Amygdala (tissue), 56 donors: ENCODE measurements at regions not wholly inside any gene's neighbourhood (a gene's known extent, or its start where the extent isn't known, plus 50 kb on each side); places are given as distances from the start of the nearest gene placed in this dataset.
A peak's percentile ranks its signal among the peaks of the same experiment; 100 is the strongest.
"Not testable (repeated sequence)": the region's sequence is repeated elsewhere in the genome, so short reads cannot be mapped to it uniquely, and the experiment has no call there.

Source experiments
- DNase-seq, 56 donors: peaks; one replicate each; lab custom pipeline; 2025; lab: John Stamatoyannopoulos, UW

DNA sequence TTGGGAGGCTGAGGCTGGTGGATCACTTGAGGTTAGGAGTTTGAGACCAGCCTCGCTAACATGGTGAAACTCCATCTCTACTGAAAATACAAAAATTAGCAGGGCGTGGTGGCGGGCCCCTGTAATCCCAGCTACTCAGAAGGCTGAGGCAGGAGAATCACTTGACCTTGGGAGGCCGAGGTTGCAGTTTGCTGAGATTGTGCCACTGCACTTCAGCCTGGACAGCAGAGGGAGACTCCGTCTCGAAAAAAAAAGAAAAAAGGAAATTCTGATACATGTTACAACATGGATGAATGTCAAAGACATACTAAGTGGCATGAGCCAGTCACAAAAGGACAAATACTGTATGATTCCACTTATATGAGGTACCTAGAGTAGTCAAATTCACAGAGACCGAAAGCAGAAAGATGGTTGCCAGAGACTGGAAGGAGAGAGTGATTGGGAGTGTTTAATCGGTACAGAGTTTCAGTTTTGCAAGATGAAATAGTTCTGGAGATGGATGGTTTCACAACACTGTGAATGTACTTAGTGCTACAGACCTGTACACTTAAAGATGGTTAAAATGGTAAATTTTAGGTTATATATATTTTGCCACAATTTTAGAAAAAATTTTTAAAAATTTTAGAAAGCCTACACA lies 92.3 kb downstream of the BLID start:
- no peak for DNase-seq

DNA sequence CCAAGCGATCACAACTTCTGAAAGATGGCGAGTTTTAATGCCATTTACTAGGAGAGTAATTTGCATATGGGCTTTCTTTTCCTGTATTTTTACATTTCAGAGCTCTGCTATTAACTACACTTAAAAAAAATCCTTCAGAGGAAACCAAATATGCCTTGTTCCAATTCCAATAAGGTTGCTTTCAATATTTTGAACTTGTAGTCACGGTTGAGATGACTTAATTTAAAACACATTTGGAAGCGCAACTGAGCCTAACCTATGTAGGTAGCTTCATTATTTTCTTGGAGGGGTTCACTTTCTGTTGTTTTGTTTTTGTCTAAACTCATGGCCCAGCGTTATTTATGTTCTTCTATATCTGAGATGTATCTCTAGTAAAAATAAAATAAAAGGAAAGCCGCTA lies 93.4 kb downstream of the BLID start:
- no peak for DNase-seq

DNA sequence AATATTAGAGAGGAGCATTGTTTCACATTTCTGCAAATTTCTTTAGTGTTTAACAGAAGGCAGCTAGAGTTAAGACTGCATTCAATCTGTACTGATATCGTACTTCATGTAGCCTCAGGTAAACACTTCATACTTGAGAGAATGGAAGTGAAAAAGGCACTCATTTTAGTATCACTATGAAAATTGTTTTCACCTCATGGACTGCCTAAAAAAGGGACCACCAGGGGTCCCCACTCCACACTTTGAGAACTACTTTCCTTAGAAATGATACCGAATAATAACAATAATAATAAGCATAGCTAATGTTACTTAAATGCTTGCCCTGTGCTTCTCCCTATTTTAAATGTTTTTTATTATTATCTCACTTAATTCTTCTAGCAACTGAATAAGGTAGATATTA lies 95.1 kb downstream of the BLID start:
- DNase-seq, result peak in 1 of 56 donors; percentile 27

DNA sequence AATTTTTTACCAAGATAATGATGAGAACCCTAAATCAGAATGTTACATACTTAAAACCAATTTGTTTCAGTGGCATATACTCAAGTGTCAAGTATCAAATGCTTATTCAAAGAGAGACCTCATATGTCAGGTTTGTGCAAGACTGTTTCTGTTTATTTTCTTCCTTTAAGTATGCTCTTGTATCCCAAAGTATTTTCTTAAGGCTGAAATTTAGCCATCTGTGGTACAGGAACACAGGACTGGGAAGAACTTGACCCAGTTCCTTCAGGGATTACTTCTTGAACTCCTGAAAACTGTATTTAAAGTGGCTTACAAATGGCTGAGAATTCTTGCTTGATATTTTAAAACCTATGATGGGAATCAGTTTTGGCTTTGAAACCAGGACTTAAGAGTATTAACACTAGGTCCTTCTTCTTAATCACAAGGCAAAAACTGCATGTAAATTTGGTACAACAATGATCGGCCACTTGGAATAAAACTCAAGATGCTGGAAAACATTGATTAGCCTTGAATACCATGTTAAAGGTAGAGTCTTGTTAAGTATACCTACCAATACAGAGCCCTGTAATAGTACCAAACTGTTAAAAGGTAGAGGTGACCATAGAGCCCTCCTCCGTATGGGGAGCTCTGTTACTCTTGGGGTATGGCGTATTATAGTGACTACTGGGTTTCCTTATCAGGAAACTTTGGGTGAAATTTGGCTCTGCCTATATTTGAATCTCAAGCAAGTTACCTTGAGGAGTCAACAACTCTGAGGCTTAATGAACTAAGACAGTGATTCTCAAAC lies 95.9 kb downstream of the BLID start:
- no peak for DNase-seq

DNA sequence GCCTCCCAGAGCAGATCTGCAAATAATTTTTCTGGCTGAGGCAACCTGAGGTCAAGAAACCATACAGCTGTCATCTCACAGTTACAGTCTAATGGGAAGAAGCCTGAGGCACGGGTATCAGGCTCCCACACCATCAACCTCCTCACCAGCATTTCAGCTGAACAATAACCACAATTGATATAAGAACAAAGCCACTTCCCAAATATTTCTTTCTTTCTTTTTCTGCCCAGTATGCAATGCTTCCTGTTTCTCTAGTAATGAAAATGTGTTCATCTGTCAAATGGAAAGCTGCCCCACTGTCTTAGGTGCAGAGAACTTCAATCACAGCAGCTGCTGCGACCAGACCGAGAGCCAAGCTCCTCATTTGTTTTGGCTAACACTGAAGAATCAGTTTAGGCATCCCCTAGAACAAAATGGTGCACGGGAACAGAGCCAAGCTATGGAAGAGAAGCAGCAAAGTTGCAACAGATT lies 108.4 kb downstream of the BLID start:
- DNase-seq, result peak in 13 of 56 donors; percentile 5 to 45 (median 14)

DNA sequence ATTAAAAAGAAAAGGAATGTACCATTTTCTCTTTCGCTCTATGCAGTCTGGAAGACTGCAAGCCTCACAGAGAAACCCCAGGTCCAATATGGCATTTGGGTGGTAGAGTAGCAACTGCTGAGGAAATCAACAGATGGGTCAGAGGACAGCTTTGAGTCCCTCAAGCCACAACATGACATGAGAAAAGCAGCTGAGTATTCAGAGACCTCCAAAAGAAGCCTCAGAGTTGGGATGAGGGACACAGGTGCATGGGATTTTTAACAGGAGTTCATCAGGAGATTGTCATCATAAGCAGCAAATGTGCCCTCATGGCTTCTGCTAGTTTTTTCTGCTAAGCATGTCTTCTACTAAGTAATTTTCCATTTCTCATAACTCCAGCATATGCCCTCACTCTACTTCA lies 111.6 kb downstream of the BLID start:
- DNase-seq, result no peak

DNA sequence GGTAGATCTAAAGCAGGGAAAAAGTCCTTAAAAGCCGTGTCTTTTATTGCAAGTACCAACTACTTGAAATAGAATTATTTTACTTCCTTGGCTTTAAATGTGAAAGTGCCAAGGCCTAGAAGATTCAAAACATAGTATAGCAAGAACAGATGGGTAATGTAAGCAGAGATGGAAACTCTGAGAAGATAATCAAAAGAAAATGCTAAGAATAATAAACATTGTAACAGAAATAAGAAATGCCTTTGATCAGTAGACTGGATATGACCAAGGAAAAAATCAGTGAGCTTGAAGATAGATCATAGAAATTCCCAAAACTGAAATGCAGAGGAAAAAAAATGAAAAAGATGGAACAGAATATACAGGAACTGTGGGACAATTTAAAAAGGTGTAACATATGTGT lies 113.1 kb downstream of the BLID start:
- no peak for DNase-seq

DNA sequence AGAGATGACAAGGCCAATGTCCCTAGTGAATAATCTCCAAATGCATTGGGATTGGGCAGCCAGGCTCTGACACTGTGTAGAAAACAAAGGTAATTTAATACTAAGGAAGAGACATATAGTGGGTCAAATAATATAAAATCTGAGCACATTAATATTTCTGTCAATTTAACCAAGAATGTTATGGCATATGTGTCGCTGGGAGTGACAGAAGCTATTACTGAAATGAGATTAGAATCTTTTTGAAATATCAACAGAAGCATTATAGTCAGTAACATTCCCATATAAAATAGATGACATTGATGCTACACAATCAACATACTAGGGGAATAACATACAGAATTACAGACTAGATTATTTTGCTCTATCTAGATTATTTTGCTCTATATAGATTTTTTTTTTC lies 114.0 kb downstream of the BLID start:
- DNase-seq, result no peak

DNA sequence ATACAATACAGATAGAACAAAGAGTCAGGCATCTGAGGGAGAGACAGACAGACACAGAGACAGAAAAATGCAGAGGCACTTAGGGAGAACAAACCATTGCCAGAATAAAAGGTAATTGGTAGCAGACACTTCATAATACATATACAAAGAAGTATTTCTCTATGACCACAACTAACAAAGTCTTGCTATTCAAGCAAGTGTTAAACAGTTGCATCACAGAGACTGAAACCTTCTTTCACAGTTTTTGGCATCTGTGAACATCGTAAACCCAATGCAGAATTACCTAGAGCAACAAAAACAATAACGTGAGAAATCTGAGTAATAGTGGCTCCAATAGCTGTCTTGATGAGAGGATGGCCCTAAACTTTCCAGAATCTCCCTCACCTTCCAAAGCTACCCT lies 116.4 kb downstream of the BLID start:
- no peak for DNase-seq

DNA sequence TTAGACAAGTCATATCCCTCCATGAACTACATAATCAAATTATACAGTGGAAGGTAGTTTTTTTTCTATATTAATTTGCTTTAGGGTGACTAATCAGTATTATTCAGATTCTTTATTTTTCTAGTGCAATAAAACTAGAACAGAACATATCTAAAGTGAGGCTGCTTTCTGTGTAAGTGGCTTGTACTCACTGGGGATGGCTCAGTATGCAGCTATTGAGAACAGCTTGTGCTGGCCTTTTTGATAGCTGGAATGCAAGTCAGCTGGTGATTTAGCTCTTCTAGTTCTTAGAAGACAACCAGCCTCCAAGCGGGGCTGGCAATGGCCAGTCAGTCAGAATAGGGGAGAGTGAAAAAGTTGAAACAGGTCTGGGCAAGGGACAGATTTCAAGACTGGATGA lies 119.4 kb downstream of the BLID start:
- peak in 1 of 56 donors; percentile 2 for DNase-seq

DNA sequence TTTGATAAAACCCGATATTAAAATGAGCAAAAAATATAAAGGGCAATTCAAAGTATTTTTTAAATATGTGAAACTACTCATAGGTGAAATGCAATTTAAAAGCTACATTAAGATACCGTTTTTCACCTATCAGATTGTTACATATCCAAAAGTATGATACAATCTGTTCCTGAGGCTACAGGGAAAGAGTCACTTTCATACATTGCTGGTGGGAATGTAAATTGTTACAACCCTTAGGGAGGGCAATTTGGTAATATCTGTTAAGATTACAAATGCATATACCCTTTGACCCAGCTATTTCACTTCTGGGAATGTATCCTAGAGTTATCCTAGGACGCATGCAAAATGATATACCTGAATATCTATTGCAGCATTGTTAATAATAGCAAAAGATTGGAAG lies 132.1 kb downstream of the BLID start:
- DNase-seq, result no peak

DNA sequence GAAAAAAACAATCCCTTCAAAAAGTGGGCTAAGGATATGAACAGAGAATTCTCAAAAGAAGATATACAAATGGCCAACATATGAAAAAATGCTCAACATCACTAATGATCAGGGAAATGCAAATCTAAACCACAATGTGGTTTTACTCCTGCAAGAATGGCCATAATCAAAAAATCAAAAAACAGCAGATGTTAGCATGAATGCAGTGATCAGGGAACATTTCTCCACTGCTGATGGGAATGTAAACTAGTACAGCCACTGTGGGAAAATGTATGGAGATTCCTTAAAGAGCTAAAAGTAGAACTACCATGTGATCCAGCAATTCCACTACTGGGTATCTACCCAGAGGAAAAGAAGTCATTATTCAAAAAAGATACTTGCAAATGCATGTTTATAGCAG lies 138.1 kb downstream of the BLID start:
- not testable (repeated sequence) for DNase-seq

DNA sequence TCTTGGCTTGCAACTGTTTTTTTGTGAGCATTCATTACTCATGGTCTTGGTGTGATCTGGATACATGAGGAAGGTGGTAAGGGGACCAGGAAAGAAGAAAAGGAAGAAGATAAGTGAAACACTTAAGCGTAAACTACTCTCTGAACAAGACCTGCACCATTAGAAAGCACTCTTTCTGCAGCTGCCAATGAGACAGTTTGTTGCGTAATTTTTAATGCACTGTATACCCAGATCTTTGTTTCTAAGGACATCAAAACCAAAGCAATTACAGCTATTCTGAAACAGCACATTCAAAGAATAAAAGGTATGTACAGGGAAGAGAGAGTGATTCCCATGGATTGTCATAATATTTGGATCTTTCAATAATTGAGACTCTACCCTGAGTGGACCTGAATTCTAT lies 147.4 kb downstream of the BLID start:
- DNase-seq, result no peak

DNA sequence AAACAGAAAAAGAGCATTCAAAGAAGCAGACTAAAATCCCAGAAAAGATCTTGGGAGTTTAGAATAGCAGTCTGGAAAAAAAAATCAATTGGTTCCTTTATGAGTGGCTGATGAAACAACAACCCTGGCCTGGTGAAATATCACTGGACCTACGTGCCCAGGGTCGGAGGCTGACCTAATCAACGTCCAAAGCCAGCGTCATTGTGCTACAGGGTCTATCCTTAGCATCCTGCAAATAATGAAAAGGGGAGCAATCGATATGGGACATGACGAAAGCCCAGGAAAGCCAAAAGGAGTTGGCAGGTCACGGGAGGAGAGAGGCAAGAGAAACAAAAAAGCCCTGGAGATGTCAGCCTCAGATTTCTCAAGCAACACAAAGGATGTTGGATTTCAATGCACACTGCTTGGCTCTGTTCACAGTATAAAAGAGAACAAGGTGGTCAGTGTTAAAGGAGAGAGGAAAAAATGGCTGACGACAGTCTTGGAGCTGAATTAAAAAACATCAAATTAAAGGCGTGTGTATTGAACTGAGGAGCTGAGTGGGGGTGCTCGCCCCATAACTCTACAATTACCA lies 148.8 kb downstream of the BLID start:
- DNase-seq, result peak in 34 of 56 donors; percentile 6 to 78 (median 24)

DNA sequence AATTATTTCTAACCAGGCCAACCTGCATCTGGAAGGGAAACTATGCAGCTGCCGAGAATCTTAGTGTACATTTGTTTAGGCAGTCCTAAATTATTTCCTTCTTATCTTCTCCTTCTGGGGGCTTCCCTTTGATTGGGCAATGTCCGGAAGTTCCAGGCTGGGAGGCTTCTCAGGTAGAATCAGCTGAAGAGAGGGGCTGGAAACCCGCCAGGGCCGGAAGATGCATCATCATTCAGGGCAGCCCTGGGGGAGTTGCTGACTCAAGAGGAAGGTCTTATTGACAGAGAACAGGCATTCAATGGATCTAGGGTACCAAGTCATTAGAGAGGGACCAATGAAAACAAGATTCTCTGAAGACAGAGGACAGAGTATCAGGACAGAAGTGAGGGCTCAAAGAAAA lies 150.7 kb downstream of the BLID start:
- no peak for DNase-seq

DNA sequence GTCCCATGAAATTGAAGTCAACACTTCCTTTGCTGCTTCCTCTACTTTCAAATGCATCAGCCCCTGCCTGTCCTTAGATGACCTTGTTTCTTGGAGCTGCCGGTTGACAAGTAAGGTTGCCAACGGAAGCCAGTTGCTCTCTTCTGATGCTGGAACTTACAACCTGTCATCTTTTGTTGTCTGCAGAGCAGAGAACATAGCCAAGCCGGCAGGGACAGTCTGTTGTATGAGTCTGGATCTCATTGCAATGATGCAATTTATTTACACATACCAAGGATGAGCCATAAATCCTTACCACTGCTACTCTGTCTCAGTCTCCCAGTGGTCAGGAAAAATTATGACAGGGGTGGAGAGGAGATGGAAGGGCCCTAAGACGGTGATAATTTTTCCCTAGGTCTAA lies 151.4 kb downstream of the BLID start:
- DNase-seq, result no peak

DNA sequence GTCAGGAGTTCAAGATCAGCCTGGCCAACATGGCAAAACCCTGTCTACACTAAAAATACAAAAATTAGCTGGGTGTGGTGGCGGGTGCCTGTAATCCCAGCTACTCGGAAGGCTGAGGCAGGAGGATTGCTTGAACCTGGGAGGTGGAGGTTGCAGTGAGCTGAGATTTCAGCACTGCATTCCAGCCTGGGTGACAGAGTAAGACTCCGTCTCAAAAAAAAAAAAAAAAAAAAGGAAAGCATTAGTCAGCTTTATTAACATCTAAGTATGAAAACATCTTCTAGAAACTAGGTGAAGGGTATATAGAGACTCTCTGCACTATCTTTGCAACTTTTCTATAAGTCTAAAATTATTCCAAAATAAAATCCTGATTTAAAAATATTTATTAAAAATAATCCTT lies 152.2 kb downstream of the BLID start:
- DNase-seq, result not testable (repeated sequence)

DNA sequence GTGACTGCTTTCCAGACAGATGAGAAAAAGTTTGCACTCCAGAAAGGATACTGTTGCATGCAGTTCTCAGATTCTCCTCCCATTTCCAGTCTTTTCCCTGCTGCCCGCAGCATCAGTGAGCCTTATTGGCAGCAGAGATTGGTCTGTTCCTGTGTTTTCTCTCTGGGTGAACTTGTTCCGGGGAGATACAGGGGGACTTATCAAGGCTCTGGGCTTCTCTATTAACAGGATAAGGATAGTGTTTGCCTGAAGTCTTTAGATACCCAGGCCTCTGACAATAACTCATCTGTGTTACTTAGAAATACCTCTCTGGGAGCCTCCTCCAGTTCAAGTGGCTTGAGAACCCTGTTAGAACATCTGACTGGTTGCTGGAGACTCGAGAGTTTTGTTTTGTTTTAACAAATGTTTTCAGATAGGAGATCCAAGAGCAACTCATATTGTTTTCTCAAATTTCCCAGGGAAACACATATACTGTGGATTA lies 154.7 kb downstream of the BLID start:
- DNase-seq, result no peak

DNA sequence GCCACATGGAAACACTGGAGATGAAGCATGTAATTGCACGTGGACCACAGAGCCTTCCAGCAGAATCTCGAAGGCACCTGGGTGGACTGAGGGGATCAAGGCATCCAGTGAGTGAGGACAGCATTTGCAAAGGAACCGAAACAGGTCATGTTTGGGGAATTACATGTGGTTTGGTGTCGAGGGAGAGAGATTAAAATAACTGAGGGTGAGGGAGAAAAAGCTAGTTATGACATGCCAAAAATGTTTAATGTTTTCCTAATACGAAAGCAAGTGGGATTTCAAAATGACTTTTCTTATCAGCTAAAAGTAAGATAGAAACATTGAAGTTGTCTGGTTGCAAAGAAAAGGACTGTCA lies 157.1 kb downstream of the BLID start:
- no peak for DNase-seq

DNA sequence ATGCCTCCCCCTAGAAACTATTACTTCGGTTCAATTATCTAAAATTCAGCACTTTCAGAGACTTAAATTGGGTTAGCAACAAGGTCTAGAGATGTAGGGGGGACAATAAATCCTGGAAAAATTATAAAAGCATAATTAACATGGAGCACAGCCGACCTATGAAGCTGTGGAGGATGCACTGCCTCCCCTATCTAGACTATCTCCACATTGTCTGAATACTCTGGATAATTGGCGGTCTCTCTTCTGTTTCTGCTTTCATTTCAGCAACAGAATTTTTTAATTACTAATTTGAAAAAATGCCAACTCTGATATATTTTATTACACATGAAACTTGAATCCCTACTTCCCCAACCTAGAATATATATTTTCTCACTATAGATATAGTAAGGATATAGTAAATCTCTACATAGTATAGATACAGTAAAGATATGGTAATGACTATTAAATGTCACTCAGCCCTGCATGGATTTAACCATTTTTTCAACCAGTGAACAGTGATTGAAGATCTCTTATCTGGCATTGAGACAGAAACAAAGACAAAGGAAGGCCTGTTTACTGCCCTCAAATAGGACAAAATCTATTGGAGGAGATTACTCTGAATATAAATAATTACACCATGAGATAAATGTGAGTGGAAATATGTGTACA lies 157.6 kb downstream of the BLID start:
- no peak for DNase-seq

DNA sequence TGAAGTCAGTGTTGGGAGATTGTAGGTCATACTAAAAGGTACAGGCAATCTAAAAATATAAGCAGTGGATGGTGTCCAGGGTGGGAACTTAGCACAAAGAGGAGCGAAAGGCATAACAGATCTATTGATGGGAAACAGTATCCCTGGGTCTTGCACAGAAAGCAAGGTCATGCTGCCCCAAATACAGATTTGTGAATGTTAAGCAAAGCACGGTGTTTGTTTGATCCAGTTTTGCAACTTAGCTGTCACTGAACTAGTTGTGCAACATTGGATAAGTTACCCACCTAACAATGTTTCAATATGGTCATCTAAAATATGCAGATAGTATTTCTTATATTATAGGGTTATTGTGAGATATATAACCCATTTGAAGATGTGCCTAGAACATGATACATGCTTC lies 162.9 kb downstream of the BLID start:
- DNase-seq, result no peak
